SK-N-SH (cell line): ENCODE measurements at regions not wholly inside any gene's neighbourhood (a gene's known extent, or its start where the extent isn't known, plus 50 kb on each side); places are given as distances from the start of the nearest gene placed in this dataset.

ENCODE experiments used
- CTCF ChIA-PET: fragments of 300-600, 350-600 bp; formaldehyde crosslinking; extraction: SDS; loops from one replicate; lab custom pipeline; 2021; lab: Yijun Ruan, JAX
- POLR2A ChIA-PET: fragments of 350-600 bp; sonication (Branson Sonifier 250); formaldehyde crosslinking; extraction: SDS; loops from one replicate; lab custom pipeline; 2020; ENCODE audit warnings: antibody characterized with exemption, inconsistent platforms; lab: Yijun Ruan, JAX
- DNase-seq: peaks from one replicate; pipeline ENCODE4 v3.0.0; 2012
- H2AFZ ChIP-seq: fragments of 200-600 bp; sonication (generic); 2 replicates; pipeline ENCODE4 v1.8.1; 2016; ENCODE audit warnings: antibody characterized with exemption, mild to moderate bottlenecking, low read depth
- H3F3A ChIP-seq: fragments of 200-600 bp; sonication (generic); replicated peaks from 2 replicates; pipeline ENCODE3; 2016; ENCODE audit warnings: antibody characterized with exemption, mild to moderate bottlenecking; ENCODE audit not compliant: insufficient read depth
- H3K27ac ChIP-seq, 2 experiments: fragments of 200-500 bp in 1 of 2; fragments of 200-600 bp in 1 of 2; sonication (Bioruptor generic) in 1 of 2; sonication (generic), shearing (Covaris generic) in 1 of 2; 2 replicates each; pipeline versions ENCODE4 v1.5.1 to v1.6.1; 2014 to 2016; ENCODE audit warnings: low read depth in 2 of 2, inconsistent platforms in 1 of 2, low read length in 1 of 2, mild to moderate bottlenecking in 1 of 2, mixed read lengths in 1 of 2
- H3K27me3 ChIP-seq: fragments of 200-600 bp; sonication (generic), shearing (Covaris generic); 2 replicates; pipeline ENCODE4 v1.6.1; 2016; ENCODE audit warnings: mixed run types; ENCODE audit not compliant: insufficient read depth
- H3K36me3 ChIP-seq, 2 experiments: fragments of 200-500 bp in 1 of 2; fragments of 200-600 bp in 1 of 2; sonication (Bioruptor generic) in 1 of 2; sonication (generic) in 1 of 2; replicated peaks in 1 of 2; 2 replicates each; pipeline versions ENCODE3 to v1.5.1; 2014 to 2016; ENCODE audit warnings: low read length in 1 of 2, mild to moderate bottlenecking in 1 of 2; ENCODE audit not compliant: insufficient read depth in 2 of 2, control insufficient read depth in 1 of 2
- H3K4me1 ChIP-seq, 2 experiments: fragments of 200-500 bp in 1 of 2; fragments of 200-600 bp in 1 of 2; sonication (Bioruptor generic) in 1 of 2; sonication (generic), shearing (Covaris generic) in 1 of 2; 2 replicates each; pipeline versions ENCODE4 v1.5.1 to v1.6.1; 2014 to 2016; ENCODE audit warnings: low read depth in 1 of 2, low read length in 1 of 2, mixed run types in 1 of 2; ENCODE audit not compliant: insufficient read depth in 2 of 2, control insufficient read depth in 1 of 2
- H3K4me2 ChIP-seq: fragments of 200-600 bp; sonication (generic), shearing (Covaris generic); 2 replicates; pipeline ENCODE4 v1.6.1; 2017; ENCODE audit warnings: mixed run types
- H3K4me3 ChIP-seq, 2 experiments: fragments of 200-500 bp in 1 of 2; fragments of 200-600 bp in 1 of 2; sonication (Bioruptor generic) in 1 of 2; sonication (generic), shearing (Covaris generic) in 1 of 2; 2 replicates each; pipeline versions ENCODE4 v1.5.1 to v1.8.1; 2014 to 2016; ENCODE audit warnings: low read depth in 2 of 2, inconsistent platforms in 1 of 2, low read length in 1 of 2, mild to moderate bottlenecking in 1 of 2, mixed read lengths in 1 of 2, moderate library complexity in 1 of 2
- H3K79me2 ChIP-seq: fragments of 200-600 bp; sonication (generic); 2 replicates; pipeline ENCODE4 v1.8.1; 2017; ENCODE audit warnings: mild to moderate bottlenecking; ENCODE audit not compliant: insufficient read depth
- H3K9ac ChIP-seq: fragments of 200-600 bp; sonication (generic); 2 replicates; pipeline ENCODE4 v1.6.1; 2017; ENCODE audit warnings: mixed run types
- H3K9me2 ChIP-seq: fragments of 200-600 bp; sonication (generic); 2 replicates; pipeline ENCODE4 v1.6.1; 2017; ENCODE audit warnings: mixed run types
- H3K9me3 ChIP-seq: fragments of 200-600 bp; sonication (generic); 2 replicates; pipeline ENCODE4 v1.6.1; 2017; ENCODE audit warnings: mixed run types, mild to moderate bottlenecking, moderate library complexity
- H4K20me1 ChIP-seq: fragments of 200-600 bp; sonication (generic); 2 replicates; pipeline ENCODE4 v1.6.1; 2017; ENCODE audit warnings: mild to moderate bottlenecking, mixed run types; ENCODE audit not compliant: insufficient read depth
- EP300 ChIP-seq, 2 experiments: IDR thresholded peaks; 2 replicates each; pipeline versions ENCODE4 v1.4.0 to v1.6.1; 2012; ENCODE audit warnings: borderline replicate concordance in 1 of 2, low read depth in 1 of 2, low read length in 1 of 2
- EZH2phosphoT487 ChIP-seq: fragments of 200-600 bp; sonication (generic); IDR thresholded peaks from 2 replicates; pipeline ENCODE4 v1.6.1; 2017; ENCODE audit warnings: low read depth, mixed run types, mild to moderate bottlenecking, antibody characterized with exemption, moderate library complexity, borderline replicate concordance
- FOXJ3 ChIP-seq: sonication (generic); formaldehyde crosslinking; IDR thresholded peaks from 2 replicates; pipeline ENCODE4 v1.5.1; 2020; ENCODE audit warnings: mild to moderate bottlenecking, missing genetic modification reagents
- FOXM1 ChIP-seq: IDR thresholded peaks from 2 replicates; pipeline ENCODE4 v1.4.0; 2012; ENCODE audit warnings: low read depth, mild to moderate bottlenecking
- GABPA ChIP-seq: IDR thresholded peaks from 2 replicates; pipeline ENCODE4 v1.4.0; 2012; ENCODE audit warnings: low read depth, mild to moderate bottlenecking
- MXI1 ChIP-seq: IDR thresholded peaks from 2 replicates; pipeline ENCODE4 v1.6.1; 2012; ENCODE audit warnings: mild to moderate bottlenecking, low read depth, low read length, improper control_type of control experiment
- POLR2AphosphoS5 ChIP-seq: IDR thresholded peaks from 2 replicates; pipeline ENCODE4 v1.6.1; 2012; ENCODE audit warnings: low read depth, low read length
- RAD21 ChIP-seq: IDR thresholded peaks from 2 replicates; pipeline ENCODE4 v1.6.1; 2012; ENCODE audit warnings: mild to moderate bottlenecking, low read length
- RFX5 ChIP-seq: IDR thresholded peaks from 2 replicates; pipeline ENCODE4 v1.6.1; 2012; ENCODE audit warnings: mild to moderate bottlenecking, improper control_type of control experiment, low read length
- RXRA ChIP-seq: IDR thresholded peaks from 2 replicates; pipeline ENCODE4 v1.4.0; 2012; ENCODE audit warnings: low read depth, mild to moderate bottlenecking, borderline replicate concordance
- SIN3A ChIP-seq: IDR thresholded peaks from 2 replicates; pipeline ENCODE4 v1.6.1; 2012; ENCODE audit warnings: low read depth, mild to moderate bottlenecking, low read length, moderate library complexity, borderline replicate concordance
- TAF1 ChIP-seq: IDR thresholded peaks from 2 replicates; pipeline ENCODE4 v1.6.1; 2012; ENCODE audit warnings: low read depth, mild to moderate bottlenecking, low read length, moderate library complexity, borderline replicate concordance
- WGBS: methylation state at CpG from one replicate; pipeline ENCODE4 v1.1.6; 2017; ENCODE audit warnings: low lambda C conversion rate; 5-methylcytosine and 5-hydroxymethylcytosine counted together
- TF ChIP-seq, protein P1 (sequence below): IDR thresholded peaks from 2 replicates; pipeline ENCODE4; 2012
- TF ChIP-seq, protein P2 (sequence below): IDR thresholded peaks from 2 replicates; pipeline ENCODE4 v1.4.0; 2012; ENCODE audit warnings: low read depth, borderline replicate concordance
- TF ChIP-seq, protein P3 (sequence below): fragments of 150-350 bp; IDR thresholded peaks from 2 replicates; pipeline ENCODE4 v1.6.1; 2016; ENCODE audit warnings: mild to moderate bottlenecking, low read depth, low read length

DNA sequence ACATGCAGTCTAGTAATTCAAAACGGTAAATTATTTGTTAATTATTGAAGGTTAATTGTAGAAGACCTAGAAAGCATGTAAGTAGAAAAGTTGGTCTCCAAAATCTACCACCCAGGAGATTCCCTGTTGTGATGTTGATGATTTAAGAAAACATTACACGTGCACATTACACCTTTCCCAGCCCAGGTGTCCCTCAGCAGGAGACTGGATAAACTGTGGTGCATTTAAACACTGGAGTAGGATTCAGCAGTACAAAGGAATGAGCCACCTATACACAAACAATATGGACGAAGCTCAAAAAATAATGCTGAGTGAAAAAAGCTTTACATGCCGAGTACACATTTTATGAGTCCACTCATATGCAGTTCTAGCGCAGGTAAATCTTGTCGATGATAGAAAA, 109.0 kb upstream of the STARD3NL start:
- no peak overlapping the region for H3K4me3 ChIP-seq
- no peaks in the 10 kb centered on the region for H3K36me3 ChIP-seq
- H3F3A ChIP-seq, result no peaks in the 10 kb centered on the region
- H3K4me2 ChIP-seq, result no peak overlapping the region
- no peak overlapping the region for H3K9ac ChIP-seq
- POLR2A ChIA-PET, result no interaction called here
- 46% methylated on average over 6 of the region's 6 CpGs for WGBS
- TF ChIP-seq FOXJ3 (CRISPR knock-in tag), result no peak
- no peak for TF ChIP-seq EP300 (IDR thresholded peaks at IDR 0.05; ENCODE audit: borderline replicate concordance in 1 of 2, low read depth in 1 of 2, low read length in 1 of 2)
- TF ChIP-seq RFX5, result no peak
- TF ChIP-seq GABPA, result no peak
- TF ChIP-seq SIN3A, result no peak
- TF ChIP-seq, protein P1, sequence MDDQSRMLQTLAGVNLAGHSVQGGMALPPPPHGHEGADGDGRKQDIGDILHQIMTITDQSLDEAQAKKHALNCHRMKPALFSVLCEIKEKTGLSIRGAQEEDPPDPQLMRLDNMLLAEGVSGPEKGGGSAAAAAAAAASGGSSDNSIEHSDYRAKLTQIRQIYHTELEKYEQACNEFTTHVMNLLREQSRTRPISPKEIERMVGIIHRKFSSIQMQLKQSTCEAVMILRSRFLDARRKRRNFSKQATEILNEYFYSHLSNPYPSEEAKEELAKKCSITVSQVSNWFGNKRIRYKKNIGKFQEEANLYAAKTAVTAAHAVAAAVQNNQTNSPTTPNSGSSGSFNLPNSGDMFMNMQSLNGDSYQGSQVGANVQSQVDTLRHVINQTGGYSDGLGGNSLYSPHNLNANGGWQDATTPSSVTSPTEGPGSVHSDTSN, result no peak
- TF ChIP-seq RXRA, result no peak
- no peak for TF ChIP-seq TAF1
- no peak for TF ChIP-seq RAD21
- no peak for TF ChIP-seq EZH2phosphoT487
- TF ChIP-seq FOXM1, result no peak
- no peak for TF ChIP-seq MXI1
- TF ChIP-seq, protein P2, sequence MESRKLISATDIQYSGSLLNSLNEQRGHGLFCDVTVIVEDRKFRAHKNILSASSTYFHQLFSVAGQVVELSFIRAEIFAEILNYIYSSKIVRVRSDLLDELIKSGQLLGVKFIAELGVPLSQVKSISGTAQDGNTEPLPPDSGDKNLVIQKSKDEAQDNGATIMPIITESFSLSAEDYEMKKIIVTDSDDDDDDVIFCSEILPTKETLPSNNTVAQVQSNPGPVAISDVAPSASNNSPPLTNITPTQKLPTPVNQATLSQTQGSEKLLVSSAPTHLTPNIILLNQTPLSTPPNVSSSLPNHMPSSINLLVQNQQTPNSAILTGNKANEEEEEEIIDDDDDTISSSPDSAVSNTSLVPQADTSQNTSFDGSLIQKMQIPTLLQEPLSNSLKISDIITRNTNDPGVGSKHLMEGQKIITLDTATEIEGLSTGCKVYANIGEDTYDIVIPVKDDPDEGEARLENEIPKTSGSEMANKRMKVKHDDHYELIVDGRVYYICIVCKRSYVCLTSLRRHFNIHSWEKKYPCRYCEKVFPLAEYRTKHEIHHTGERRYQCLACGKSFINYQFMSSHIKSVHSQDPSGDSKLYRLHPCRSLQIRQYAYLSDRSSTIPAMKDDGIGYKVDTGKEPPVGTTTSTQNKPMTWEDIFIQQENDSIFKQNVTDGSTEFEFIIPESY, result no peak
- TF ChIP-seq, protein P3, sequence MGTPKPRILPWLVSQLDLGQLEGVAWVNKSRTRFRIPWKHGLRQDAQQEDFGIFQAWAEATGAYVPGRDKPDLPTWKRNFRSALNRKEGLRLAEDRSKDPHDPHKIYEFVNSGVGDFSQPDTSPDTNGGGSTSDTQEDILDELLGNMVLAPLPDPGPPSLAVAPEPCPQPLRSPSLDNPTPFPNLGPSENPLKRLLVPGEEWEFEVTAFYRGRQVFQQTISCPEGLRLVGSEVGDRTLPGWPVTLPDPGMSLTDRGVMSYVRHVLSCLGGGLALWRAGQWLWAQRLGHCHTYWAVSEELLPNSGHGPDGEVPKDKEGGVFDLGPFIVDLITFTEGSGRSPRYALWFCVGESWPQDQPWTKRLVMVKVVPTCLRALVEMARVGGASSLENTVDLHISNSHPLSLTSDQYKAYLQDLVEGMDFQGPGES, result no peak
- TF ChIP-seq POLR2AphosphoS5, result no peak
- no peak for DNase-seq
- no peaks in the 10 kb centered on the region for H3K27me3 ChIP-seq
- no peak overlapping the region for H3K27ac ChIP-seq
- no peaks in the 10 kb centered on the region for H4K20me1 ChIP-seq
- no peaks in the 10 kb centered on the region for H3K9me2 ChIP-seq
- CTCF ChIA-PET, result interaction anchor here (0.8 to 2.4 kb wide), 4 partner anchors 11 to 195 kb away, joined by 3 to 9 read pairs (median 6); partner anchors contain the start of gene SFRP4
- H3K4me1 ChIP-seq, result no peaks in the 10 kb centered on the region; a peak in 1 of 4 replicates
- no peaks in the 10 kb centered on the region for H3K79me2 ChIP-seq
- no peaks in the 10 kb centered on the region for H3K9me3 ChIP-seq
- no peak overlapping the region for H2AFZ ChIP-seq
